ENCODE measurements at regions not wholly inside any gene's neighbourhood (a gene's known extent, or its start where the extent isn't known, plus 50 kb on each side); places are given as distances from the start of the nearest gene placed in this dataset.
"Not testable (repeated sequence)": the region's sequence is repeated elsewhere in the genome, so short reads cannot be mapped to it uniquely, and the experiment has no call there.

- no peaks in the 10 kb centered on the region for H3K4me1 Mint-ChIP-seq
- no peak for ATAC-seq
Measured at GRCh38 chr5:92208265-92208664, 825.1 kb upstream of the ARRDC3 start.

GRCh38 chr5:92207151-92207550 is 824.0 kb upstream of the ARRDC3 start:
- Mint-ChIP-seq H3K4me3 (no peak overlapping the region), H3K36me3 (peaks cover 14% of the 10 kb centered on the region), H3K27me3 (ENCODE audit: low read depth in 2 of 2) (no peaks in the 10 kb centered on the region), H3K9me3 (peaks cover 16 to 21% of the 10 kb centered on the region in 2 donors), H3K4me1 (no peaks in the 10 kb centered on the region), H3K27ac (no peak overlapping the region)
- no peak for DNase-seq
- H3K36me3 ChIP-seq (ENCODE audit: control insufficient read depth, insufficient read depth, low read length), result no peaks in the 10 kb centered on the region
- peaks cover 10% of the 10 kb centered on the region for H3K9me3 ChIP-seq (ENCODE audit: control insufficient read depth, insufficient read depth, low read length)
- H3K4me1 ChIP-seq (ENCODE audit: control insufficient read depth, insufficient read depth, low read length), result no peaks in the 10 kb centered on the region
- H3K27me3 ChIP-seq (ENCODE audit: control insufficient read depth, insufficient read depth, low read length), result no peaks in the 10 kb centered on the region
- no peak overlapping the region for H3K27ac ChIP-seq (ENCODE audit: low read length)
- 22% methylated on average over 2 of the region's 2 CpGs for WGBS (ENCODE audit: insufficient coverage)
- H3K4me3 ChIP-seq (ENCODE audit: low read length), result no peak overlapping the region
- intact Hi-C loops (cut with micrococcal nuclease), result no loop called here
- ATAC-seq, result no peak
- no peak for TF ChIP-seq CTCF (IDR thresholded peaks at IDR 0.05)

More at GRCh38 chr5:92208265-92208664, 825.1 kb upstream of the ARRDC3 start:
- no peaks in the 10 kb centered on the region for H3K36me3 ChIP-seq (ENCODE audit: control insufficient read depth, insufficient read depth, low read length)
- no CpG with 5 or more reads among the region's 3 CpGs for WGBS (ENCODE audit: insufficient coverage)
- H3K27ac ChIP-seq (ENCODE audit: low read length), result no peak overlapping the region
- TF ChIP-seq CTCF (IDR thresholded peaks at IDR 0.05), result no peak
- Mint-ChIP-seq H3K4me3 (no peak overlapping the region), H3K9me3 (peaks cover 16 to 22% of the 10 kb centered on the region in 2 donors), H3K27me3 (ENCODE audit: low read depth in 2 of 2) (no peaks in the 10 kb centered on the region), H3K27ac (no peak overlapping the region), H3K36me3 (peaks cover 14% of the 10 kb centered on the region)
- DNase-seq, result no peak
- no peak overlapping the region for H3K4me3 ChIP-seq (ENCODE audit: low read length)
- intact Hi-C loops (cut with micrococcal nuclease), result no loop called here
- no peaks in the 10 kb centered on the region for H3K4me1 ChIP-seq (ENCODE audit: control insufficient read depth, insufficient read depth, low read length)
- peaks cover 10% of the 10 kb centered on the region for H3K9me3 ChIP-seq (ENCODE audit: control insufficient read depth, insufficient read depth, low read length)
- H3K27me3 ChIP-seq (ENCODE audit: control insufficient read depth, insufficient read depth, low read length), result no peaks in the 10 kb centered on the region

- no peak for ATAC-seq
- DNase-seq, result no peak
- TF ChIP-seq CTCF (IDR thresholded peaks at IDR 0.05), result no peak
- 82% methylated on average over 5 of the region's 5 CpGs for WGBS (ENCODE audit: insufficient coverage)
- intact Hi-C loops (cut with micrococcal nuclease), result no loop called here
- H3K36me3 Mint-ChIP-seq, result peaks cover 14% of the 10 kb centered on the region
- H3K36me3 ChIP-seq (ENCODE audit: control insufficient read depth, insufficient read depth, low read length), result no peaks in the 10 kb centered on the region
- no peaks in the 10 kb centered on the region for H3K4me1 Mint-ChIP-seq
- no peak overlapping the region for H3K27ac ChIP-seq (ENCODE audit: low read length)
- peaks cover 10% of the 10 kb centered on the region for H3K9me3 ChIP-seq (ENCODE audit: control insufficient read depth, insufficient read depth, low read length)
- H3K27me3 Mint-ChIP-seq (ENCODE audit: low read depth in 2 of 2), result no peaks in the 10 kb centered on the region
- no peak overlapping the region for H3K4me3 Mint-ChIP-seq
- H3K4me3 ChIP-seq (ENCODE audit: low read length), result no peak overlapping the region
- peaks cover 13 to 18% of the 10 kb centered on the region in 2 donors for H3K9me3 Mint-ChIP-seq
- no peaks in the 10 kb centered on the region for H3K4me1 ChIP-seq (ENCODE audit: control insufficient read depth, insufficient read depth, low read length)
- no peak overlapping the region for H3K27ac Mint-ChIP-seq
- no peaks in the 10 kb centered on the region for H3K27me3 ChIP-seq (ENCODE audit: control insufficient read depth, insufficient read depth, low read length)
Measured at GRCh38 chr5:92206681-92207080, 823.6 kb upstream of the ARRDC3 start.

- H3K36me3 ChIP-seq (ENCODE audit: control insufficient read depth, insufficient read depth, low read length); H3K4me1 Mint-ChIP-seq; H3K4me3 Mint-ChIP-seq; H3K27me3 ChIP-seq (ENCODE audit: control insufficient read depth, insufficient read depth, low read length); DNase-seq; H3K27me3 Mint-ChIP-seq (ENCODE audit: low read depth in 2 of 2); H3K36me3 Mint-ChIP-seq; H3K27ac Mint-ChIP-seq; H3K4me1 ChIP-seq (ENCODE audit: control insufficient read depth, insufficient read depth, low read length); H3K27ac ChIP-seq (ENCODE audit: low read length); H3K9me3 ChIP-seq (ENCODE audit: control insufficient read depth, insufficient read depth, low read length); ATAC-seq; intact Hi-C loops (cut with micrococcal nuclease); H3K4me3 ChIP-seq (ENCODE audit: low read length): not testable (repeated sequence)
- H3K9me3 Mint-ChIP-seq, result peaks cover 7 to 11% of the 10 kb centered on the region in 2 donors
- WGBS (ENCODE audit: insufficient coverage), result 91% methylated on average over 23 of the region's 27 CpGs
Measured at GRCh38 chr5:92199035-92199434, 815.9 kb upstream of the ARRDC3 start.
